ENCODE measurements at regions not wholly inside any gene's neighbourhood (a gene's known extent, or its start where the extent isn't known, plus 50 kb on each side); places are given as distances from the start of the nearest gene placed in this dataset.

GRCh38 chr2:7609974-7610373 is 692.8 kb downstream of the RNF144A start:
- Histone ChIP-seq H2AFZ (ENCODE audit: low read depth, low read length) (no peak overlapping the region), H3K9me3 (ENCODE audit: control insufficient read depth, low read length) (no peaks in the 10 kb centered on the region), H3K79me1 (replicated peaks; ENCODE audit: low read length, poor library complexity, severe bottlenecking) (no peaks in the 10 kb centered on the region), H2BK5ac (ENCODE audit: low read depth, low read length, poor library complexity, severe bottlenecking) (no peak overlapping the region), H3K27ac (ENCODE audit: low read length, poor library complexity, severe bottlenecking) (no peak overlapping the region), H3K36me3 (ENCODE audit: control insufficient read depth in 1 of 2, insufficient read depth in 2 of 2, low read depth in 1 of 2, low read length in 2 of 2) (no peaks in the 10 kb centered on the region), H3K4me2 (ENCODE audit: low read length, poor library complexity, severe bottlenecking) (no peak overlapping the region), H3K14ac (ENCODE audit: low read length in 2 of 2) (no peak overlapping the region), H3K9ac (ENCODE audit: low read length) (no peak overlapping the region), H3K27me3 (ENCODE audit: control insufficient read depth in 1 of 2, insufficient read depth in 1 of 2, low read length in 2 of 2) (no peaks in the 10 kb centered on the region), H3K23ac (ENCODE audit: low read length in 2 of 2) (no peak overlapping the region), H2AK5ac (ENCODE audit: low read length, severe bottlenecking) (no peak overlapping the region), H4K91ac (ENCODE audit: low read length) (no peak overlapping the region), H4K8ac (ENCODE audit: low read length) (no peak overlapping the region), H2BK120ac (ENCODE audit: low read depth, low read length) (no peak overlapping the region), H2BK12ac (ENCODE audit: low read length in 2 of 2) (no peak overlapping the region), H3K4ac (ENCODE audit: low read depth in 1 of 2, low read length in 2 of 2) (no peak overlapping the region), H3K4me1 (ENCODE audit: control insufficient read depth, insufficient read depth, low read depth, low read length) (no peaks in the 10 kb centered on the region), H3K18ac (ENCODE audit: low read depth in 1 of 2, low read length in 2 of 2) (no peak overlapping the region), H2BK15ac (ENCODE audit: low read depth, poor library complexity, severe bottlenecking) (no peak overlapping the region), H3K4me3 (ENCODE audit: insufficient read depth in 1 of 2, low read depth in 1 of 2, low read length in 2 of 2) (no peak overlapping the region)
- no peak for DNase-seq
- 97% methylated on average over 7 of the region's 8 CpGs for WGBS

DNA sequence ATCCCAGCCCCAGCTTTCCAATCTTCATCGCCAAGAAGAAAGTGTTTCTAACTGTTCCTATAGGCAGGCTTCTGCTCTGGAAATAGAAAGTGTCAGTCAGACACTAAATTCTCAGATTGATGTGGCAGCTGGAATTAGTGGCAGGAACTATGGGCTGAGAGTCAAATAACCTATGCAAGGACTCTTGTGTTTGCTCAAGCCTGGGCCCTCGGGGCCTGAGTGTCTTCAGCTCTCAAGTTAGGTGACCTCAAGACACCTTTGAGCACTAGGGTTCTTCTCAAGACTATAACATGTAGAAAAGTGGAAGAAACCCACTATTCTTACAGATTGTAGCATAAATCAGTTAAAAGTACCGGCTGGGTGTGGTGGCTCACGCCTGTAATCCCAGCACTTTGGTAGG is 694.5 kb downstream of the RNF144A start:
- H3K36me3 ChIP-seq (ENCODE audit: control insufficient read depth in 1 of 2, insufficient read depth in 2 of 2, low read depth in 1 of 2, low read length in 2 of 2) = no peaks in the 10 kb centered on the region
- H3K79me1 ChIP-seq (replicated peaks; ENCODE audit: low read length, poor library complexity, severe bottlenecking) = no peaks in the 10 kb centered on the region
- H3K4me3 ChIP-seq (ENCODE audit: insufficient read depth in 1 of 2, low read depth in 1 of 2, low read length in 2 of 2) = no peak overlapping the region
- H3K14ac ChIP-seq (ENCODE audit: low read length in 2 of 2) = no peak overlapping the region
- no peaks in the 10 kb centered on the region for H3K9me3 ChIP-seq (ENCODE audit: control insufficient read depth, low read length)
- H2AFZ ChIP-seq (ENCODE audit: low read depth, low read length) = no peak overlapping the region
- H3K4me2 ChIP-seq (ENCODE audit: low read length, poor library complexity, severe bottlenecking) = no peak overlapping the region
- H2BK120ac ChIP-seq (ENCODE audit: low read depth, low read length) = no peak overlapping the region
- no peak overlapping the region for H4K91ac ChIP-seq (ENCODE audit: low read length)
- no peak overlapping the region for H3K4ac ChIP-seq (ENCODE audit: low read depth in 1 of 2, low read length in 2 of 2)
- H3K4me1 ChIP-seq (ENCODE audit: control insufficient read depth, insufficient read depth, low read depth, low read length) = no peaks in the 10 kb centered on the region
- H3K23ac ChIP-seq (ENCODE audit: low read length in 2 of 2) = no peak overlapping the region
- no peak overlapping the region for H3K18ac ChIP-seq (ENCODE audit: low read depth in 1 of 2, low read length in 2 of 2)
- no peak overlapping the region for H2BK12ac ChIP-seq (ENCODE audit: low read length in 2 of 2)
- H2BK5ac ChIP-seq (ENCODE audit: low read depth, low read length, poor library complexity, severe bottlenecking) = no peak overlapping the region
- no peak overlapping the region for H3K9ac ChIP-seq (ENCODE audit: low read length)
- DNase-seq = no peak
- H2BK15ac ChIP-seq (ENCODE audit: low read depth, poor library complexity, severe bottlenecking) = no peak overlapping the region
- H3K27ac ChIP-seq (ENCODE audit: low read length, poor library complexity, severe bottlenecking) = no peak overlapping the region
- H2AK5ac ChIP-seq (ENCODE audit: low read length, severe bottlenecking) = no peak overlapping the region
- 63% methylated on average over 4 of the region's 4 CpGs for WGBS
- H4K8ac ChIP-seq (ENCODE audit: low read length) = no peak overlapping the region
- no peaks in the 10 kb centered on the region for H3K27me3 ChIP-seq (ENCODE audit: control insufficient read depth in 1 of 2, insufficient read depth in 1 of 2, low read length in 2 of 2)

DNA sequence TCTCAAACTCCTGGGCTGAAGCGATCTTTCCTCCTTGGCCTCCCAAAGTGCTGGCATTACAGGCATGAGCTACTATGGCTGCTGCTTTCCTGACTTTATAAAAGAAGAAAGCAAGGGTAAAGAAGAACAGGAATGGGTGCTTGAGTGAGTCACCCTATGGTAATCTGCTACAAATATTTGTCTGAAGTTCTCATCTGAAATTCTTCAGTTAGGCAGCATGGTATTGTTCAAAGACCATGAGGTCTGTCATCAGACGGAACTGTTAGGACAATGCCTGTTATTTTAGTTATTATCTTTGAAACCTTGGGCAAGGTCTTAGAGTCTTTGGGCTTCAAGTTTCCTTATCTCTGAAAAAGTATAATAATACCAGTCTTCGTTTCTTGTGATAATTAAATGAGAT is 695.8 kb downstream of the RNF144A start:
- Histone ChIP-seq H3K18ac (ENCODE audit: low read depth in 1 of 2, low read length in 2 of 2) (no peak overlapping the region), H4K8ac (ENCODE audit: low read length) (no peak overlapping the region), H3K4me2 (ENCODE audit: low read length, poor library complexity, severe bottlenecking) (no peak overlapping the region), H3K4me3 (ENCODE audit: insufficient read depth in 1 of 2, low read depth in 1 of 2, low read length in 2 of 2) (no peak overlapping the region), H2AFZ (ENCODE audit: low read depth, low read length) (no peak overlapping the region), H3K27ac (ENCODE audit: low read length, poor library complexity, severe bottlenecking) (no peak overlapping the region), H2BK15ac (ENCODE audit: low read depth, poor library complexity, severe bottlenecking) (no peak overlapping the region), H3K36me3 (ENCODE audit: control insufficient read depth in 1 of 2, insufficient read depth in 2 of 2, low read depth in 1 of 2, low read length in 2 of 2) (no peaks in the 10 kb centered on the region), H4K91ac (ENCODE audit: low read length) (no peak overlapping the region), H3K79me1 (replicated peaks; ENCODE audit: low read length, poor library complexity, severe bottlenecking) (no peaks in the 10 kb centered on the region), H2AK5ac (ENCODE audit: low read length, severe bottlenecking) (no peak overlapping the region), H2BK120ac (ENCODE audit: low read depth, low read length) (no peak overlapping the region), H3K4ac (ENCODE audit: low read depth in 1 of 2, low read length in 2 of 2) (no peak overlapping the region), H3K9ac (ENCODE audit: low read length) (no peak overlapping the region), H3K9me3 (ENCODE audit: control insufficient read depth, low read length) (no peaks in the 10 kb centered on the region), H3K27me3 (ENCODE audit: control insufficient read depth in 1 of 2, insufficient read depth in 1 of 2, low read length in 2 of 2) (no peaks in the 10 kb centered on the region), H2BK12ac (ENCODE audit: low read length in 2 of 2) (no peak overlapping the region), H3K23ac (ENCODE audit: low read length in 2 of 2) (no peak overlapping the region), H3K4me1 (ENCODE audit: control insufficient read depth, insufficient read depth, low read depth, low read length) (no peaks in the 10 kb centered on the region), H3K14ac (ENCODE audit: low read length in 2 of 2) (no peak overlapping the region), H2BK5ac (ENCODE audit: low read depth, low read length, poor library complexity, severe bottlenecking) (no peak overlapping the region)
- WGBS = 70% methylated on average over 3 of the region's 3 CpGs
- peak; percentile 34 for DNase-seq

GRCh38 chr2:7613831-7614230 is 696.6 kb downstream of the RNF144A start:
- no peak overlapping the region for H3K14ac ChIP-seq (ENCODE audit: low read length in 2 of 2)
- no peak overlapping the region for H2AFZ ChIP-seq (ENCODE audit: low read depth, low read length)
- no peak overlapping the region for H2BK15ac ChIP-seq (ENCODE audit: low read depth, poor library complexity, severe bottlenecking)
- H3K9me3 ChIP-seq (ENCODE audit: control insufficient read depth, low read length) = no peaks in the 10 kb centered on the region
- no peak for DNase-seq
- no peaks in the 10 kb centered on the region for H3K4me1 ChIP-seq (ENCODE audit: control insufficient read depth, insufficient read depth, low read depth, low read length)
- H4K8ac ChIP-seq (ENCODE audit: low read length) = no peak overlapping the region
- no peak overlapping the region for H3K4me2 ChIP-seq (ENCODE audit: low read length, poor library complexity, severe bottlenecking)
- H3K4me3 ChIP-seq (ENCODE audit: insufficient read depth in 1 of 2, low read depth in 1 of 2, low read length in 2 of 2) = no peak overlapping the region
- no peak overlapping the region for H2BK5ac ChIP-seq (ENCODE audit: low read depth, low read length, poor library complexity, severe bottlenecking)
- no peak overlapping the region for H3K9ac ChIP-seq (ENCODE audit: low read length)
- no peak overlapping the region for H2BK120ac ChIP-seq (ENCODE audit: low read depth, low read length)
- 86% methylated on average over 6 of the region's 6 CpGs for WGBS
- H3K18ac ChIP-seq (ENCODE audit: low read depth in 1 of 2, low read length in 2 of 2) = no peak overlapping the region
- H2AK5ac ChIP-seq (ENCODE audit: low read length, severe bottlenecking) = no peak overlapping the region
- no peaks in the 10 kb centered on the region for H3K36me3 ChIP-seq (ENCODE audit: control insufficient read depth in 1 of 2, insufficient read depth in 2 of 2, low read depth in 1 of 2, low read length in 2 of 2)
- H3K27me3 ChIP-seq (ENCODE audit: control insufficient read depth in 1 of 2, insufficient read depth in 1 of 2, low read length in 2 of 2) = no peaks in the 10 kb centered on the region
- no peak overlapping the region for H3K27ac ChIP-seq (ENCODE audit: low read length, poor library complexity, severe bottlenecking)
- no peak overlapping the region for H3K23ac ChIP-seq (ENCODE audit: low read length in 2 of 2)
- H4K91ac ChIP-seq (ENCODE audit: low read length) = no peak overlapping the region
- no peak overlapping the region for H3K4ac ChIP-seq (ENCODE audit: low read depth in 1 of 2, low read length in 2 of 2)
- H2BK12ac ChIP-seq (ENCODE audit: low read length in 2 of 2) = no peak overlapping the region
- no peaks in the 10 kb centered on the region for H3K79me1 ChIP-seq (replicated peaks; ENCODE audit: low read length, poor library complexity, severe bottlenecking)

All from mesenchymal stem cell (in vitro differentiated cells and primary cell).